Fibroblast of skin of right quadriceps (primary cell): ENCODE measurements at regions not wholly inside any gene's neighbourhood (a gene's known extent, or its start where the extent isn't known, plus 50 kb on each side); places are given as distances from the start of the nearest gene placed in this dataset.
A peak's percentile ranks its signal among the peaks of the same experiment; 100 is the strongest.

Source experiments
- DNase-seq: peaks from one replicate; pipeline ENCODE4 v3.0.0-alpha.2; 2013

GRCh38 chr14:61627612-61628011 lies 67.7 kb upstream of the HIF1A start:
- DNase-seq = no peak

DNA sequence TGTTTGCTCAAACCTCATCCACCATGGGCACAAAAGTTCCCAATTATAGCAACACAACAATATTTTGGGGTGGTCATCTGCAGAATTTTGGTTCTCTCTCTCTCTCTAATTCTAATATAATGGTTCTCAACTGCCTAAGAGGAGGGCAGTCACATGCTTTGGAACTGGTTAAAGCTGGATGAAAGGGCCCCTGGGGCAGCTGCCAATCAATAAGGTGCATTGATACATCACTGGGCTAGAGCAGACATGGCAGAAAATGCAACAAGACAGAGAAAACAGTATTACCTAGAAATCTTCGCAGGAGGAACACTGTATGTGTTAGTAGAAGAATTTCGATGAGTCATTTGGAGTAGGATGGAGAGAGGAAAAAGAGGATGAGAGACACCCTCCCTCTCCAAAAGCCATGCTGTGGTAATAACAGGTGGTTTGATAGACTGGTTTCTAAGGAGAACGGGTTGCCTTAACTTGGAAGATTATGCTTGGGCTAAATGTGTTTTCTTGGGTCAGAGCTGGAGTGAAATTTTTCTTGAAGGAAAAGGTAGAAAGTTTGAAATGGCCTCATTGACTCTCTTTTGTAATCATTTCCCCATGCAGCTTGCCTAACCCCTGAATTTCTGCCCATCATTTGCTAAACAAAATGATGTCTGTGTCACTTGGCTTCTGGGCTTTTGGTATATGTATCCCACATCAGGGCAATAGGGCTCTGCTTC lies 67.1 kb upstream of the HIF1A start:
- DNase-seq = no peak

DNA sequence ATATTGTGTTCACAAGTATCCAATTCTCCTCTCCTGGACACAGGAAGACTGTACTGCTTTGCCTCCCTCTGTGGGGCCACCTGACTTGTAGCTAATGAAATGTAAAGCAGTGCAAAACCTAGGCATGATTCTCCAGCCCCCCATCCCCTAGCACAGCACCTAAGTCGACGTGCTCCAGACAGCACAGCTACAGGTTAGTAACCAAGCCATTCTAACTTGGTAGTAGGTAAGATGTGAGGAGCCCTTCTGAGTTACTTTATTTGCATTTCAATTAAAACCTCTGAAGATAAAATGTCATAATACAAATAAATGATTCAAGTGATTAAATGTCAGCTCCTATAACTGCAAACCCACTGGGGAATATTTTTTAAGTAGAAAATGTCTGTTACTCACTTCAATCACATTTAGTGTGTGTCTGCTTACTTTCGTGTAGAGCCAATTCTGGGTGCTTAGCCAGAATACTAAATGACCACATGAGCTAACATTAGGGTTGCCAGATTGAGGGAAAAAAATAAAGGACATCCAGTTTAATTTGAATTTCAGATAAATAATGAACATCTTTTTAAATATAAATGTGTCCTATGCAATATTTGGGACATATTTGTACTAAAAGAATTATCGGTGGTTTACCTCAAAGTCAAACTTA lies 64.8 kb upstream of the HIF1A start:
- no peak for DNase-seq

GRCh38 chr14:61631045-61631687 lies 64.1 kb upstream of the HIF1A start:
- DNase-seq = no peak

GRCh38 chr14:61632401-61632800 lies 62.9 kb upstream of the HIF1A start:
- no peak for DNase-seq

GRCh38 chr14:61632807-61633206 lies 62.5 kb upstream of the HIF1A start:
- DNase-seq = no peak

DNA sequence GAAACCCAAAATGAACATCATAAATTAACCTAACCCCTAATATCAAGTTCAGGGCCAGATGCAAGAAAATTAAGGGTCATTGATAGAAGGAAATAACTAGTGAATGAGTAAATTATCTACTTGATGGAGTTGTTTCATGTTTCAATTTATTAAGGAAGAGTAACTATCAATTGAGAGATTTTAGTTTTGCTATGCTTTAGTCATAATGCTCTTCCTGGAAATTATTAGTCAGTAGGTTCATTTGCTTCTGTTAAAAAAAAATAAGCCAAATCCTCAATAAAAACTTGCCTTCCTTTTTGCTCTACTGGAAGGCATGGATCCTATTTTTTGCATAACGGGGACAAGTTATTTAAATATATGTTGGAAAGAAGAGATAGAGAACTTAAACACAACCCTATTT lies 59.0 kb upstream of the HIF1A start:
- DNase-seq = no peak

GRCh38 chr14:61636779-61637178 lies 58.5 kb upstream of the HIF1A start:
- no peak for DNase-seq

DNA sequence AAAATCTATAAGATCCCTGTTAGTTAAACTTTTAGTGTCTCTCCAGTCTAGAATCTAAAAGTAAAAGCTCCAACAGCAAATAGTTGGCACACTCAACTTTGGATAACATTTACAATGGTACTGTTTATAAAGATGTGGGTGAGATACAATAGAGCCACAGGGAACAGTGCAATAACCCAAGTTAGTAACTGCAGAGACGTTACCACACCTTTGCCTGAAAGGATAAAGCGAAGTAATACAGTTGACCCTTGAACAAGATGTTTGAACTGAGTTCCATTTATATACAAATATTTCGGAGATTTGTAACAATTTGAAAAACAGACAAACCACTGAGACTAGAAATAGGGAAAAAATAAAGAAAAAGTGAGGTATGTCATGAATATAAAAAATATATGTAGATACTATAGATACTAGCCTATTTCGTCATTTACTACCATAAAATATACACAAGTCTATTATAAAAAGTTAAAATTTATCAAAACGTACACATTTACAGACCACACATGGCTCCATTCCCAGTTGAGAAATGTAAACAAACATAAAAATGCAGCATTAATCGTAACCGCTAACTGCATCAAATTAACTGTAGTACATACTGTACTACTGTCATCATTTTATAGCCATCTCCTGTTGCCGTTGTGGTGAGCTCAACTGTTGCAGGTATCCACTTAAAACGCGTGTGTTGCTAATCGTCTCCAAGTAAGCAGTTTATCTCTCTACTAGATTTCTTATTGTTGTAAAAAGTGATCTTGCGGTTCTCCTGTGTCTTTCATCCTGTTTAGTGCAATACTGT lies 56.5 kb upstream of the HIF1A start:
- DNase-seq = peak; percentile 37

- no peak for DNase-seq
Measured at GRCh38 chr14:61640158-61641136, 54.9 kb upstream of the HIF1A start.

DNA sequence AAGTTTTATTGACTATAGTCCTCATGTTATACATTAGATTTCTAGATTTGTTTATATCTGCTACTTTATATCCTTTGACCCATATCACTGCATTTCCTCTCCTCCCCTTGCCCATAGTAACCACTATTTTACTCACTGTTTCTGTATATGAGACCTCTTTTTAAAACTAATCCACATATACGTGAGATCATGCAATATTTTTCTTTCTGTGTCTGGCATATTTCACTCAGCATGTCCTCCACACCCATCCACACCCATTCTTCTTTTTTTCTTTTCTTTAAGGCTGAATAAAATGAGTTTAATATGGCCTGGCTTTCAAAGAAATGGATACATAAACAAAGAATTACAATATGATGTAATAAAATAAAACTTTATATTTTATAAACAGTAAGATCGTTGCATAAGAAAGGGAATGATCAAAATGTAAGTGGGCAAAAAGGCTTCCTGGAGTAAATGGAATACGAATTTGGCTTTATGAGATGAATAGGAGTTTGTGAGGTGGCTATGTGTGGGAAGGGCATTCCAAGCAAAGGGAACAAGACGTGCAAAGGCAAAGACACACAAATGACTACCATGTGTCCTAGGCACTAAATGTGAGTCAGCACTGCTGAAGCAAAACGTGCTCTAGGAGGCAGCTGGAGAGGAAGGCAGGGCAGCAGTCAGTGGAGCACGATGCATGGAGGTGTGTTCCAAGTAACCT lies 53.2 kb upstream of the HIF1A start:
- DNase-seq = peak; percentile 68

- no peak for DNase-seq
Measured at GRCh38 chr14:61642614-61642982, 52.7 kb upstream of the HIF1A start.

DNA sequence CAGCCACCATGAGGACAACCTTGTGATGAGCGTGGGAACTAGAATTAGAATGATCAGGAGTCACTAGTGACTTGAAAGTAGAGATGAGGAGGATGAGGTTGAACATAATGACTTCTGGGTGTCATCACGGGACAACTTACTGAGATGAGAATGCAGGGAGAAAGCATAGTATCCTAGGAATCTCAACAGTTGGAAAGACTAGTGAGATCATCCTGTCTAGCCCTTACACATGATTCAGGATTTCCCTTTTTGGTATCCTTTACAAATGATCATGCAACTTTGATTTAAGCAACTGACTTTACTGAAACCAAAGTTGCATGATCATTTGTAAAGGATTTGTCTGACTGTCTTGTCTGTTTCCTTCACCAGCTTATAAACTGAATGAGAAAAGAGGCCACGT lies 51.8 kb upstream of the HIF1A start:
- DNase-seq = peak; percentile 79

GRCh38 chr14:61644175-61644574 lies 51.1 kb upstream of the HIF1A start:
- no peak for DNase-seq

DNA sequence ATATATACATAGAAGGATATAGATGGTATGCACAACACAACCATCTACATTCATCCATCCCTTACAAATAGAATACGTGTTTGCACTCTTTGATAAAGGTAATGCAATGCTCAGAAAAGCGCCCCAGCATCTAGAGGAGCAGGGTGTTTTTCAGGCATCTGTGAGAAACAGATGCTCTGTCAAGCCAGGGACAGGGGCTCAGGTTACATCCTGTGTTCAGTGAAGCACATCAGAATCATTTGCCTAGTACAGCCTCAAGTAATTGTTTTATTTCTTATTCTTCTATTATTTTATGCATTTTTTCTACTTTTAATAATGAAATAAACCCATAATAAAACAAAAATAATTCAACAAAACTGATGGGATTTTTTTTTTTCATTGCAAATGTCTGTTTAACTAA lies 50.5 kb upstream of the HIF1A start:
- DNase-seq = no peak

- no peak for DNase-seq
Measured at GRCh38 chr14:61645247-61645646, 50.1 kb upstream of the HIF1A start.
